ENCODE measurements at regions not wholly inside any gene's neighbourhood (a gene's known extent, or its start where the extent isn't known, plus 50 kb on each side); places are given as distances from the start of the nearest gene placed in this dataset.

DNA sequence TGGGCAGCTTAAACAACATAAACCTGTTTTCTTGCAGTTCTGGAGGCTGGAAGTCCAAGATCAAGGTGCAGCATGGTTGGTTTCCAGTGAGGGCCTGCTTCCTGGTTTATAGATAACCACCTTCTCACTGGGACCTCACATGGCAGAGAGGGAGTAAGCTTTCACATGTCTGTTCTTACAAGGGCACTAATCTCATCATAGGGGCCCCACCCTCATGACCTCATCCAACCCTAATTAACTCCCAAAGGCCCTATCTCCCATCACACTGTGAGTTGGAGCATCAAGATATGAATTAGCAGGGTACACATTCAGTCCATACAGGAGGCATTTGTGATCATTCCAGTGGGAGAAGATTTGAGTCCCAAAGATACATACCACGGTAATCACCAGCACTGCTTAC, 50.5 kb upstream of the GRIN2A start:
- Histone ChIP-seq H3K27me3 (ENCODE audit: control insufficient read depth, insufficient read depth, low read length) (no peaks in the 10 kb centered on the region), H3K36me3 (ENCODE audit: control insufficient read depth, insufficient read depth, low read length) (no peaks in the 10 kb centered on the region), H3K4me3 (ENCODE audit: low read depth, low read length) (no peak overlapping the region)
- no peak for DNase-seq (ENCODE audit: low read depth)
- TF ChIP-seq, protein P1, sequence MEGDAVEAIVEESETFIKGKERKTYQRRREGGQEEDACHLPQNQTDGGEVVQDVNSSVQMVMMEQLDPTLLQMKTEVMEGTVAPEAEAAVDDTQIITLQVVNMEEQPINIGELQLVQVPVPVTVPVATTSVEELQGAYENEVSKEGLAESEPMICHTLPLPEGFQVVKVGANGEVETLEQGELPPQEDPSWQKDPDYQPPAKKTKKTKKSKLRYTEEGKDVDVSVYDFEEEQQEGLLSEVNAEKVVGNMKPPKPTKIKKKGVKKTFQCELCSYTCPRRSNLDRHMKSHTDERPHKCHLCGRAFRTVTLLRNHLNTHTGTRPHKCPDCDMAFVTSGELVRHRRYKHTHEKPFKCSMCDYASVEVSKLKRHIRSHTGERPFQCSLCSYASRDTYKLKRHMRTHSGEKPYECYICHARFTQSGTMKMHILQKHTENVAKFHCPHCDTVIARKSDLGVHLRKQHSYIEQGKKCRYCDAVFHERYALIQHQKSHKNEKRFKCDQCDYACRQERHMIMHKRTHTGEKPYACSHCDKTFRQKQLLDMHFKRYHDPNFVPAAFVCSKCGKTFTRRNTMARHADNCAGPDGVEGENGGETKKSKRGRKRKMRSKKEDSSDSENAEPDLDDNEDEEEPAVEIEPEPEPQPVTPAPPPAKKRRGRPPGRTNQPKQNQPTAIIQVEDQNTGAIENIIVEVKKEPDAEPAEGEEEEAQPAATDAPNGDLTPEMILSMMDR (IDR thresholded peaks at IDR 0.05; ENCODE audit: insufficient read depth, low read length, poor library complexity, severe bottlenecking) = no peak

DNA sequence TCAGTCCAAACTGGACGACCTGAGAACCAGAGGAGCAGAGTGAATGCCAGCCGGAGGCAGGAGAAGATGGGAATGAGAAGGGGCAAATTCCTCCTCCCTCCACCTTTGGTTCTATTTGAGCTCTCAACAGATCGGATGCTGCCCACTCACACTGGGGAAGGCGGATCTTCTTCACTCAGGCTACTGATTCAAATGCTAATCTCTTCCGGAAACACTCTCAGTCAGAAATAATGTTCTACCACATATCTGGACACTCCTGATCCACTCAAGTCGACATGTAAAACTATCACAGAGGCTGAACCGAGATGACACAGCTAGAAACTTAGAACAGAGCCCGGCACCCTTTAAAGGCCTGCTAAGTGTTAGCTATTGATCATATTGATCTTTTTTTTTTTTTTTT, 57.4 kb upstream of the GRIN2A start:
- DNase-seq (ENCODE audit: low read depth) = no peak
- TF ChIP-seq, protein P1 (IDR thresholded peaks at IDR 0.05; ENCODE audit: insufficient read depth, low read length, poor library complexity, severe bottlenecking) = no peak

DNA sequence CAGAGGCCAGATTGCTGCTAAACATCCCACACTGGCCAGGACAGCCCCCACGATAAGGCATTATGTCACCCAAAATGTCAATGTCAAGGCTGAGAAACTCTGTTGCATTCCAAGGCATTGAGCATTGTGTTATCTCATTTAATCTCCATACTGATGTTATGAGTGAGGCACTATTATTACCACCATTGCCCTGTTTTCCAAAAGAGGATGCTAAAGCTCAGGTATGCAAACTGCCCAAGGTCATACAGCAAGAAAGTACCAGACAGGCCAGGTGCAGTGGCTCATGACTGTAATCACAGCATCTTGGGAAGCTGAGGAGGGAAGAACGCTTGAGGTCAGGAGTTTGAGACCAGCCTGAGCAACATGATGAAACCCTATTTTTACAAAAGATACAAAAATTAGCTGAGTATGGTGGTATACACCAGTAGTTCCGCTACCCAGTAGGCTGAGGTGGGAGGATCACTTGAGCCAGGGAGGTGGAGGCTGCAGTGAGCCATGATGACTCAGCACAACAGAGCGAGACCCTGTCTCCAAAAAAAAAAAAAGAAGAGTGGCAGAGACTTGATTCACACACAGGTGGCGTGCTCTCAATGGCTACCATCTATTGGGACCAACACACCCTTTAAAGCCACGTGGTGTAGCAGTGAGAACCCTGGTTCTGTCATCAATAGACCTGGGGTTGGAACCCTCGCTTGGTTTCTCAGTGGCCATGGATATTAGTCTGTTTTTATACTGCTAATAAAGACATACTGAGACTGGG, 58.8 kb upstream of the GRIN2A start:
- TF ChIP-seq, protein P1 (IDR thresholded peaks at IDR 0.05; ENCODE audit: insufficient read depth, low read length, poor library complexity, severe bottlenecking) = no peak
- H3K27me3 ChIP-seq (ENCODE audit: control insufficient read depth, insufficient read depth, low read length) = peaks cover 2% of the 10 kb centered on the region
- no peak for DNase-seq (ENCODE audit: low read depth)
- no peaks in the 10 kb centered on the region for H3K36me3 ChIP-seq (ENCODE audit: control insufficient read depth, insufficient read depth, low read length)
- no peak overlapping the region for H3K4me3 ChIP-seq (ENCODE audit: low read depth, low read length)

More for the DNA sequence above, 57.4 kb upstream of the GRIN2A start:
- Histone ChIP-seq H3K4me3 (ENCODE audit: low read depth, low read length) (no peak overlapping the region), H3K36me3 (ENCODE audit: control insufficient read depth, insufficient read depth, low read length) (no peaks in the 10 kb centered on the region), H3K27me3 (ENCODE audit: control insufficient read depth, insufficient read depth, low read length) (peaks cover 2% of the 10 kb centered on the region)

DNA sequence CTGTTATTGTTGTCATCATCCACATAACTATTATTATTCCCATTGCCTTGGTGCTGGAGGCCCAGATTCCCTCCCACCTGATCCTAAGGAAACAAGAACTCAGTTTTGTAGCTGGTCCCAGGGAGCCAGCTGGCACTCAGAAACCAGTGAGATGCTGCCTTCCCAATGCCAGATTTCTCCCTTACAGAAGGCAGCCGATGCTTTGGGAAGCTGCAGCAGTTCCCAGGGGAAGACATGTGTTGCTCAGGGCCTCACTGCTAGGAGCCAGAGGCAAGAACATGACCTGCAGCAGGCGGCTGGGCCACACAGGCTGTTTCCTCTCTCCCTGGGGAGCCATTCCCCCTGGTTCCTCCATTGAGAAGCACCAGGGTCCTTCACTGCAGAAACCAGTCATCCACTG, 59.9 kb upstream of the GRIN2A start:
- no peaks in the 10 kb centered on the region for H3K36me3 ChIP-seq (ENCODE audit: control insufficient read depth, insufficient read depth, low read length)
- no peak overlapping the region for H3K4me3 ChIP-seq (ENCODE audit: low read depth, low read length)
- no peak for DNase-seq (ENCODE audit: low read depth)
- TF ChIP-seq, protein P1 (IDR thresholded peaks at IDR 0.05; ENCODE audit: insufficient read depth, low read length, poor library complexity, severe bottlenecking) = no peak
- peaks cover 2% of the 10 kb centered on the region for H3K27me3 ChIP-seq (ENCODE audit: control insufficient read depth, insufficient read depth, low read length)

DNA sequence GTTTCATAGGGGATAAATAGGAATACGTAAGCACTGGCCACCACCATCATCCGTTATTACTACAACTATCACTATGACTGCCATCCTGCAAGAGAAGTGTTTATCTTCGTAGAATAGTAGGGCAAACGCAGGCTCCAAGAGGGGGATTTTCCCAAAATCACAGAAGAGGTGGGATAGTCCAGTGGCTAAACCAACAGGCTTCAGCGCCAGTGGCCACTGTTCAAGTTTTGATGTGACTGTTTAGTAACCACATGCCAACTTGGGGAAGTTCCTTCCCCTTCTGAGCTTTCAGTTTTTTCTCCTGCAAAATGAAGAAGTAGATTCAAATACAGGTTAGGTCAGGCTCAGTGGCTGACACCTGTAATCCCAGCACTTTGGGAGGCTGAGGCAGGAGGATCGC, 60.7 kb upstream of the GRIN2A start:
- TF ChIP-seq, protein P1 (IDR thresholded peaks at IDR 0.05; ENCODE audit: insufficient read depth, low read length, poor library complexity, severe bottlenecking) = no peak
- no peaks in the 10 kb centered on the region for H3K36me3 ChIP-seq (ENCODE audit: control insufficient read depth, insufficient read depth, low read length)
- no peak overlapping the region for H3K4me3 ChIP-seq (ENCODE audit: low read depth, low read length)
- peaks cover 2% of the 10 kb centered on the region for H3K27me3 ChIP-seq (ENCODE audit: control insufficient read depth, insufficient read depth, low read length)
- no peak for DNase-seq (ENCODE audit: low read depth)

DNA sequence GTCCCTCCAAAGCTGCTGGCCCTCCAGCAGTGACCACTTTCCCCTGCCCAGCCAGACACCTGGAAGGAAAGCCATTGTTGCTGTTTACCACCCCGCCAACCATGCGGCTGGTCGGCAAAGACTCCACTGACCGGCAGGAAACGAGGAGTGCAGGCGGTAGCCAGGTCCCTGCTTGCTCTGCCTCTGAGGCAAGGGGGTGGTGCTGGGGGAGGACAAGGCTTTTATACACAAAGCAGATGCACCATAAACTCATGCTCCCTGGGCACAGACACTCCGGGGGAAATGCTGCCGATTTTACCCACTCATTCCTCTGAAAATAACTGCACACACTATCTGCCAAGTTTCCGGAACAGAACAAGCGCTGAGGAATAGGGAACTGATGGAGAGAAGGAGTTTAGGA, 62.8 kb upstream of the GRIN2A start:
- TF ChIP-seq, protein P1 (IDR thresholded peaks at IDR 0.05; ENCODE audit: insufficient read depth, low read length, poor library complexity, severe bottlenecking) = no peak
- DNase-seq (ENCODE audit: low read depth) = no peak
- Histone ChIP-seq H3K36me3 (ENCODE audit: control insufficient read depth, insufficient read depth, low read length) (no peaks in the 10 kb centered on the region), H3K4me3 (ENCODE audit: low read depth, low read length) (no peak overlapping the region), H3K27me3 (ENCODE audit: control insufficient read depth, insufficient read depth, low read length) (peaks cover 2% of the 10 kb centered on the region)
